ENCODE measurements at regions not wholly inside any gene's neighbourhood (a gene's known extent, or its start where the extent isn't known, plus 50 kb on each side); places are given as distances from the start of the nearest gene placed in this dataset.

DNA sequence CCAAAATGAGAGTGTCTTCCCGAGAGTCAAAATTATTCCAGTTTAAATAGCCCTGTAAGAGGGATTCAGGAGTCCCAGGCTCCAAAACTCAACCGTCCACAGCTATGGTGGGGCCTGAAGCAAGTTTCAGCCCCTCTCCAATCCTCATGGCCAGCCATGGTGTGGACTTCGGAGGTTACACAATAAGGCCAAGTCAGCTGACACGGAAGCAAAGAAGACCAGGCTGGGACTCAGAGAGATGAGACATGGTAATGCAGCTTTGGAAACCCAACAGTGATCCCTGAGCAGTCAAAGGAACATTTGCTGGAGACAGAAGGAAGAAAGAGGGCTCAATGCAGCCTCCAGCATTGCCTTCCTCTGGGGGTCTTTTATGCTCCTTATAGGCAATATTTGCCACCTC, 324.6 kb upstream of the TLE3 start:
- Histone ChIP-seq H2BK5ac (ENCODE audit: low read depth, low read length) (no peak overlapping the region), H3K27me3 (replicated peaks in 1 of 4; ENCODE audit: control insufficient read depth in 3 of 4, extremely low read depth in 1 of 4, insufficient read depth in 3 of 4, low read length in 3 of 4) (no peaks in the 10 kb centered on the region; a peak in 1 of 7 replicates), H3K36me3 (ENCODE audit: control insufficient read depth in 2 of 4, insufficient read depth in 4 of 4, low read length in 3 of 4) (no peaks in the 10 kb centered on the region), H3K14ac (ENCODE audit: insufficient read length) (no peak overlapping the region), H3K56ac (replicated peaks; ENCODE audit: insufficient read length, low read depth, low read length) (no peak overlapping the region), H2BK120ac (replicated peaks; ENCODE audit: low read depth, low read length) (no peak overlapping the region), H2BK20ac (ENCODE audit: low read length) (no peak overlapping the region), H3K4me1 (replicated peaks in 1 of 4; ENCODE audit: control insufficient read depth in 3 of 4, insufficient read depth in 4 of 4, low read length in 3 of 4) (peaks cover 0 to 5% (median 2%) of the 10 kb centered on the region in 4 experiments; a peak in 2 of 7 replicates), H3K4me2 (ENCODE audit: insufficient read depth in 1 of 2, low read depth in 2 of 2, low read length in 2 of 2) (no peak overlapping the region), H4K91ac (replicated peaks; ENCODE audit: insufficient read length, low read length) (no peak overlapping the region), H2BK12ac (ENCODE audit: low read depth, low read length) (no peak overlapping the region), H4K8ac (ENCODE audit: extremely low read depth, insufficient read depth, low read length) (no peak overlapping the region), H3K79me2 (ENCODE audit: control insufficient read depth in 1 of 2, insufficient read depth in 2 of 2, low read length in 2 of 2) (no peaks in the 10 kb centered on the region), H3K18ac (ENCODE audit: extremely low read depth, low read length) (no peak overlapping the region), H3K4ac (replicated peaks; ENCODE audit: insufficient read length, low read depth, low read length) (no peak overlapping the region), H3K4me3 (ENCODE audit: extremely low read depth in 1 of 4, insufficient read depth in 2 of 4, low read depth in 3 of 4, low read length in 4 of 4) (no peak overlapping the region), H3K27ac (ENCODE audit: low read depth, low read length) (no peak overlapping the region), H3K23me2 (ENCODE audit: low read depth, low read length) (no peaks in the 10 kb centered on the region), H3K9me3 (ENCODE audit: insufficient read depth in 2 of 2, low read depth in 1 of 2, low read length in 1 of 2) (no peaks in the 10 kb centered on the region), H4K5ac (ENCODE audit: insufficient read length, low read depth, low read length) (no peak overlapping the region), H3K9ac (replicated peaks in 1 of 4; ENCODE audit: extremely low read depth in 1 of 4, low read depth in 3 of 4, low read length in 3 of 4) (no peak overlapping the region), H3K23ac (ENCODE audit: insufficient read length) (no peak overlapping the region), H3K79me1 (ENCODE audit: low read depth, low read length) (no peaks in the 10 kb centered on the region), H2BK15ac (ENCODE audit: low read length) (no peak overlapping the region), H4K20me1 (replicated peaks in 1 of 2; ENCODE audit: control insufficient read depth in 1 of 2, insufficient read depth in 2 of 2, low read length in 2 of 2) (no peaks in the 10 kb centered on the region), H2AFZ (ENCODE audit: low read length) (no peak overlapping the region), H2AK5ac (ENCODE audit: low read depth, low read length) (no peak overlapping the region)
- no peak for DNase-seq (ENCODE audit: low read depth in 1 of 2, low spot score in 2 of 2)
- ChIA-PET POLR2A (ENCODE audit: partially characterized antibody) (interaction anchor here (0.7 kb wide), 1 partner anchor 314 kb away, joined by 3 read pairs; no protein-coding TSS in a partner anchor), CTCF (ENCODE audit: partially characterized antibody) (interaction anchor here (0.9 to 1.1 kb wide), 2 partner anchors 12 to 16 kb away, joined by 3 read pairs; no protein-coding TSS in a partner anchor)
- WGBS, 2 experiments (ENCODE audit: extremely low coverage in 1 of 2, insufficient coverage in 1 of 2, insufficient read length in 1 of 2, insufficient replicate concordance in 2 of 2, low coverage in 1 of 2, low lambda C conversion rate in 2 of 2, missing lambda C conversion rate in 1 of 2) = 90% methylated on average over 4 of the region's 4 CpGs; no CpG with 5 or more reads in 1 of the 2 experiments
- no peak for FAIRE-seq
- TF ChIP-seq, protein P1, sequence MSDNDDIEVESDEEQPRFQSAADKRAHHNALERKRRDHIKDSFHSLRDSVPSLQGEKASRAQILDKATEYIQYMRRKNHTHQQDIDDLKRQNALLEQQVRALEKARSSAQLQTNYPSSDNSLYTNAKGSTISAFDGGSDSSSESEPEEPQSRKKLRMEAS (IDR thresholded peaks at IDR 0.05) = no peak
- no peak for TF ChIP-seq SIN3A (conservative IDR thresholded peaks at IDR 0.05 in 1 of 2, IDR thresholded peaks at IDR 0.05 in 1 of 2; ENCODE audit: low read depth in 1 of 2, low read length in 2 of 2)
- TF ChIP-seq JUN (IDR thresholded peaks at IDR 0.05; ENCODE audit: low read depth, low read length) = no peak
- TF ChIP-seq NANOG (IDR thresholded peaks at IDR 0.05; ENCODE audit: insufficient read depth, low read depth, low read length, poor library complexity, severe bottlenecking) = no peak
- no peak for TF ChIP-seq CEBPB (IDR thresholded peaks at IDR 0.05; ENCODE audit: low read depth, low read length)

All from H1 (cell line).